DMS153 treated with DMSO at 0.1 percent for 48 hours (cell line): ENCODE measurements at regions not wholly inside any gene's neighbourhood (a gene's known extent, or its start where the extent isn't known, plus 50 kb on each side); places are given as distances from the start of the nearest gene placed in this dataset.

Experiments used
- DNase-seq: peaks from one replicate; lab custom pipeline; 2025; ENCODE audit not compliant: unreplicated experiment; lab: John Stamatoyannopoulos, UW

DNA sequence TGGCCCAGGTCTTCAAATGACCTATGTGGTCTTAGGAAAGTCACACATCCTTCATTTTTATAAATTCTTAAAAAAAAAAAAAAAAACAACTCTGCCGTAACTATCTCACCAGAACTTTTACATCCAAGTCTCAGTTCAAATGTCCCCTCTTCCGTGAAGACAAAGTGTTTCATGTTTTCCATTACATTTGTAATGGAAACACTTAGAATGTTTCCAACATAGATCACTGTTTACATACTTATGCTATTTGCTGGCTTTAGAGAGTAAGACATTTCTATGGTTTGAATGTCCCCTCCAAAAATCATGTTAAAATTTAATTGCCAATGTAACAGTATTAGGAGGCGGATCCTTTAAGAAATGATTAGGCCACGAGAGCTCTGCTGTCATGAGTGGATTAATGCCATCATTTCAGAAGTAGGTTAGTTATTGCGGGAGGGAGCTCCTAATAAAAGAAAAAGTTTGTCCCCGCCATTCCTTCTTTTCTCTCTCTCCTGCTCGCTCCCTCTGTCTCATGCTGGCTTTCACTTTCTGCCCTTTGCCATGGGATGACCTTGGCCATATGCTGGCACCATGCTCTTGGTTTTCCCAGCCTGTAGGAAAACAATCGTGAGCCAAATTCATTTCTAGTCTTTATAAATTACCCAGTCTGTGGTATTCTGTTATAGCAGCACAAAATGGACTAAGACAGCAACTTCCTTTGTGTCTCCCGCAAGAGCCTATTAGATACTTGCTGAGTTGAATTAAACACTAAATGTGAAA is 887.8 kb upstream of the SOX9 start:
- no peak for DNase-seq

DNA sequence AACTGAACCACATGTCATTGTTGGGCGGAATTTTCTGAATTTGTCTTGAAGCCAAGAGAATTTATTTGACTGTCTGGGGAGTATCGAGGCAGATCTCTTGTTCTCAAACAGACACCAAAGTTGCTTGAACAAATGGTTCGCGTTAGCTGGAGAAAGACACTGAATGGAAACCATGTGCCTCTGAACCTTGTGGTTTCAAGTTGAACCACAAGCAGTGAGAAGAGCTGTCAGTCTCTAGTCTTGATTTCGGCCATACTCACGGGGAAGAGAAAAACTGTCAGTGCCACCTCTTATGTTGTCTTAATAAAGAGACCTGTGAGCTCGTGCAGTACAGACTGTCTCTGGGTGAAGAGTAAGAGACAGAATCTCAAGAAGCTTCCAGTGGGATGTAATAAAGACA is 886.5 kb upstream of the SOX9 start:
- DNase-seq: no peak

DNA sequence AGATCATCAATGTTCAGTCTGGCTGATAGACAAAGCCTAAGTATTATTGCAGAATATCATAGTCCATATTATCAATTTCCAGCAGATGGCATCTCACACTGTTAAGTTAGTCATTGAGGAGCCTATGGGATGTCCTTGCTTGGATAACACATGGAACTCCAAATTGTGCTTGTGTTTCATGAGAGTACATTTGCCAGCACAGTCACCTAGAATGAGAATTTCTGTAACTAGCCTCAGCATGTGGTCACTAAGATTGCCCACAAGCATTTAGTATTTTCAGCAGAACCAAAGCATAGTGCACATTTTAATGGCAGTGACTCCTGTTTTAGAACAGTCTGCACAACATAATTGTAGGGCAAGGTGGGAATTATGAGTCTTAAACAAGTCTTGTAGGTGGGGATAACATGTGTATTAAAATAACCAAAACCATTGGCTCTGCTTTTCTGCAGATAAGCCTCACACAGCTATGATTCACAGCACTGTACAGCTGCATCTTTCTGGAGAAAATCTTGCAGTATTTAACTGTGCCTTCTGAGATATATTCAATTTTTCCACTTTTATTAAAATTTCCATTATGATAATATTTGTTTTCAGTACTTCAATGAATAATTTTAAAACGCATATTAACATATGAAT is 882.8 kb upstream of the SOX9 start:
- peak; percentile 6 for DNase-seq

DNA sequence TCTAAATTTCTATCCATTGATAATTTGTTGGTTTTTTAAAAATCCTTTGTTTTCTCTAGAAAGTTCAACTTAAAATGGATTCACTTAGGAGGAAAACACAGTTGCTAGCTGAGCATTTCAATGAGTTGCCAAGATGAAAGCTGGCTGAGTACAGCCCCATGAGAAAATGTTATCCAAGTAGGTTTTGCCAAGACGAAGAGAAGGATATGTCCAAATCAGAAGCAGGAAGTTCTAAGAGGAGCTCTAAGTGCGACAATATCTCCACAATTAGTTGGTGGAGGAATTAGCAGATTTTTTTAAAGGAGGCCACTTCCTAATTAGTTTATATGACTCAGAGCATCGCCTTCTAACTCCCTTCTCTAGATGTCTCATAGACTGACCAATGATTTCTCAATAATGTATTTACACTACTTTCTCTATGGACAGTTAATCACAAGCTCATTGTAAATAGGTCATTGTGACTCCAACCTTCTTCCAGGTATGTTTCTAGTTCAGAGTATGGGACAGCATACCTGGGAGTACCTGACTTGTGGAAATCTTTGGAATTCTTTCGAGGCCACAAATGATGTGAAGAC is 873.3 kb upstream of the SOX9 start:
- DNase-seq: no peak

DNA sequence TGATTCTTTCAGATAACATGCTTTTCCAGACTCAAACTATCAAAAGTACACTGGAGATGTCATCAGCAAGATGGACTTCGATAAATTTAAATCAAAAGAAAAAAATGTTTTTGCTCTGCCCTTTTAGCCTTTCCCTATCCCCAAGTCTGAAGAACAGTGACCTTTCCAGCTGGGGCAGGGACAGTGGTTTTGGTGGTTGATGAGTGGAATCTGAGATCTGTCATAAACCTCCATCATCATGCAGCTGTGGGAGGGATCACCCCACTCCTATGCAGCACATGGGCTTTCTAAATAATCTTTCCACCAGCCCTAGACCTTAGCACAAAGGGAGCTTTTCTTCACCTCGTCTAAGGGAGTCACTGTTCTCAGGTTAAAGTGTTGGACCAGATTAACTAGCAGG is 869.5 kb upstream of the SOX9 start:
- DNase-seq: no peak

DNA sequence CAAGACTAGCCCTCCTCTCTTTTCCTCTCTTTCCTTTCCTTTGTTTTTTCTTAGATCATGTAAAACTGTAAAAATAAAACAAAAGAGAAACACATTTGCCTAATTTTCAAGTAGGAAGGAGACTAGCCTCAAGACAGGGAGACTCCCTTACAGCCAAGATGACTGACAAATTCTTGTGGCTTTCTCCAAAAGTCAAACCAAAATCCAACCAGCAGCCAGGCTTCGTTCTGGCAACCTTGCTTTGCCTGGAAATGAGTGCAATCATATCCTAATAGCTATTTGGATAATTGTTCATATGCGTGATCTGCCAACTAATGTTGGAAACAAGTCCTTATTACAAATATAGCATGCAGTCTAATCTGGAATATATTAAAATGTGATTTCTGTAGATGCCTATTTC is 868.9 kb upstream of the SOX9 start:
- DNase-seq: no peak

DNA sequence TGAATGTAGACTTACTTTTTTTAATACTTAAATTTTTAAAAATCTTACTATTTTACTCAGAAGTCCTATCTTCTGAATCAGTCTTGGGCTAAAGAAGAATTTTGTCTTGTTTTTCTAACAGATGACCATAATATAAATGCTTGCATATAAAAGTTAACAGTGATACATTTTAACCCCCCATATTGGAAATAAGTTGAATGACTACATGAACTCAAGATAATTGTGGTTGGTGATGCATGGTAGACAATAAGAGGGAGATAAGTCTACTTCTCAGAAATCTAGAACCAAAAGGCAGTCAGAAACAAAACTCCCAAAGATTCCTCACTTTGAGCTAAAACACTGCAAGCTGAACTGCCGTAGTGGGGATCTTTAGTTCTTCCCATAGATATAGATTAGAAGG is 868.4 kb upstream of the SOX9 start:
- no peak for DNase-seq

DNA sequence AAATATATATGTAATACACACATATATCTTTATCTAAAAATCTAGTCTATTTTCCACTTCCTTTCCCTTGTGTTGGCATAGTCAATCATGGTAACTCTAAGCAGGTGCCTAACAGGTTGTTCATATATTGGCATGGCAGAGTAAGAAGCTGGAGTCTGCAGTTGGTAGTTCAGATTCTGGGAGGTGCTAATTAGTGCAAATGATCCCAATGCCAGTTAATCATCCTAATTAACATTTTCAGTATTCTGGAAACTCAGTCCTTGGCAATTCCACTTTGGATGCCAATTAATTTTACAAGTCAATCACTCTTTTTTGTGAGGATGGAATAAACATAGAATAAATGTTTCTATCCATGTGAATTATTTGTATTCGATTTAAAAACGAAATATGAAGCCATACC is 863.7 kb upstream of the SOX9 start:
- DNase-seq: no peak

DNA sequence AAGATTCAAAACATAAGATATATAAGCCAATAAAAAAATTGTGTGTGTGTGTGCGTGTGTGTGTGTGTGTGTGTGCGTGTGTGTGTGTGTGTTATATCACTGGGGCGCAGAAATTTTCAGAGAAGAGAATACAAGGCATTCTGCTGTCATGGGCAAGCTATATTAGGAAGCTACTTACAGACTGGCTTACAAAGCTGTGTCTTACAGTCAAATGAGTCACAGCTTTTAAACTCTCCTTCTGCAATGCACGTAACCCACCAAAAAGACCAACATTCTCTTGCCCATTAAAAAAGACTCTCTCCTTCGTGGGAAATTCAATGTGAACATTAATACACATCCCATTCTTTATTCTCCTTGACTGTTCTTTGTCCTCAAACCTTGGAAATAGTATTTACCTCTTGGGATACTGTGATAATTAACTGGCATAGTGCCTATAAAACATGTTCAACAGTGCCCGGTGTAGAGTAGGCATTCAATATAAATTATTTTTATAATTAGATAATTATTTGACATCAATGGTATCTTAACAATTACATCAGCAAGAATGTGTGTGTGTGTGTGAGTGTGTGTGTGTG is 860.4 kb upstream of the SOX9 start:
- DNase-seq: no peak

DNA sequence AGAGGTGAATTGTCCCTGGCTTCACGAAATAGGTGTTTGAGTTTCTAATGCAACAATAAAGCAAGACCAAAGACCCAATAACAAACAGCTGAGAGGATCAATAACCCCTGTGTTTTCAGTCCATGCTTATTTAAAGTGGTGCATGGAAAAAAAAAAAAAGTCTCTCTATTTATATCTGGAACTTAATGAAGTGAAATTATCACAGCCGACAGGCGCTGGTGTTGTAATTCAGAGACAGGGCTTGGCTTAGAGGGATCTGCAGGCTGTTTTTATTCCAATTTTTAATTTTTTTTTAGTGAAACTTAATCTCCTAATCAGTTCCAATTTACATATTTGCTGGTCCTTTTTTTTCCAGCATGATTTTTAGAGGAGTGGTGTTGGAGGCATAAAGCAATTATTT is 858.2 kb upstream of the SOX9 start:
- no peak for DNase-seq

DNA sequence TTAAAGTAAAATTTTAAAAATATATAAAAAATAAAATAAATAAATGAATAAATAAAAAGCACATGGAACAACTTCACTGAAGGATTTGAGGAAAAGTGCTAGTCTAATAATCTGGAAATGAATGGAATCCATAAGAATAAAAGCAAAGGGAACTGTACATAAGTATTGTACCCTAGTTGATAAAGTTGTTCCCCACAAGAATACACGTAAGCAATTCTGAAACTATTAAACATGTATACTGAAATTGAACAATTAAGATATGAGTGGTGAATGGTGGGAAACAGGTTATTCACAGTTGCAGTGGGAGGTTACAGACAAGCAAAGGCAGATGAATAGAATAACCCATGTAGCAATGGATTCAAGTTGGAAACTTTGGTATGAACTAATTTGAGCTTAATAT is 853.2 kb upstream of the SOX9 start:
- no peak for DNase-seq

DNA sequence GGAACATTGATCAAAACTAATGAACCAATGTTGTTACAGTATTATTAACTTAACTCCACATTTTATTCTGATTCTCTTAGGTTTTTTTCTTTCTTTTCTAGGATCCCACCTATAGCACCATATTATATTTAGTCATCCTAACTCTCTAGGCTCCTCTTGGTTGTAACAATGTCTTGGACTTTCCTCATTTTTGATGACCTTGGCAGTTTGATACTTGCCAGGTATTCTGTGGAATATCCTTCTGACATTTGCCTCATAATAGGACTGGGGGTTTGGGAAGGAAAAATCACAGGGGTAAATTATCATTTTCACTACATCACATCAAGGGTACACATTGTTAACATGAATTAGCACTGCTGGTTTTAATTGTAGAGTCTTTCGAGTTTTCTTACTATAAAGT is 851.6 kb upstream of the SOX9 start:
- no peak for DNase-seq

DNA sequence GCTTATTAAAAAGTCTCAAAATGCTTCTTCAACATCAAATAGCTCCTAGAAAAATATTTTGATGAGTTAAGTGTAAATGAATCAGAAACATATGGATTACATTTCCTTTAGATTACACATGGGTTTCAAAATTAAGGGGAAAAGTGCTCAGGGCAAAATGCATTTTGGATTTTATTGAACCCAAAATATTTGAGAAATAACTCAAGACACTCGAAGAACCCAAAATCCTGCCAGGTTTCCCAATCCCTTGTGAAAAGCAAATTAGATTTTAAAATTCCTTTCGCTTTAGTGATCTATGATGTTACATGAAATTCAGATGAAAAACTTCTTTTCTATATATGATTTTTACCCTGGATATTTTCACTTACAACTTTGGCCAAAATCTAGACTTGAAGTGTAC is 847.4 kb upstream of the SOX9 start:
- DNase-seq: no peak

DNA sequence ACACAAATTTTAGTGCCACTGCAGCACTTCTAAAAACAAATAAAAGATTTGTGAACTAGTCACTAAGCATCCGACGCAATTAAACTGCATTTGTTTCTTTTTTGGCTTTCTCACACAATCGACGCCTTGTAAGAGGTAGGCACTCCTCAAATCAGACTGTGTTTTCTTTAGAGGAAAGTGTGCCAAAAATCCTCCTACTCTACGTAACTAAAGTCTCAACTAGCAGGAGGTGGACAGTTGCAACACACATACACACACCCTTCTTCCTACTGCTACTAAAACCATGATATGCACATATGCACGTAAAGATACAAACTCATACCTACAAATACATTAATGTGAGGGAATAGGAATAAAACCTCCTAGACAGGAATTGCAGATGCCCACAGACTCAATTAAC is 844.7 kb upstream of the SOX9 start:
- DNase-seq: no peak

DNA sequence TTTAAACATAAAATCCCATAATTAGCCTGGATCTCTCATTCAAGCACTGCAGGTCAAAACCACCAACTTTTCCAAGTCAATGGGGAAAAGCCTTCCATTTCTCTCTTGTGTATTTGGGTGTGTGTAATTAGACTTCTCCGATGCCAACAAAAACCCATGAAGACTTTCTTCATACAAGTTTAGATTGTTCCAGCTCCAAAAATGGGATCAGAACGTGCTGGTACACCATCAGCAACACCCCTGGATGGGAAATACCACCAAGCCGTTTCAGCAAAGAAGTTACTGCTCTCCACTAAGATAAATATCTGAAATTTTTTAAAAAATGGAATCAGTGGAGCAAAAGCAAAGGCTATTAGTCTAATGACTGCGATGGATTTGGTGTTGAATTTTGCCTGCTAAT is 837.3 kb upstream of the SOX9 start:
- DNase-seq: no peak

DNA sequence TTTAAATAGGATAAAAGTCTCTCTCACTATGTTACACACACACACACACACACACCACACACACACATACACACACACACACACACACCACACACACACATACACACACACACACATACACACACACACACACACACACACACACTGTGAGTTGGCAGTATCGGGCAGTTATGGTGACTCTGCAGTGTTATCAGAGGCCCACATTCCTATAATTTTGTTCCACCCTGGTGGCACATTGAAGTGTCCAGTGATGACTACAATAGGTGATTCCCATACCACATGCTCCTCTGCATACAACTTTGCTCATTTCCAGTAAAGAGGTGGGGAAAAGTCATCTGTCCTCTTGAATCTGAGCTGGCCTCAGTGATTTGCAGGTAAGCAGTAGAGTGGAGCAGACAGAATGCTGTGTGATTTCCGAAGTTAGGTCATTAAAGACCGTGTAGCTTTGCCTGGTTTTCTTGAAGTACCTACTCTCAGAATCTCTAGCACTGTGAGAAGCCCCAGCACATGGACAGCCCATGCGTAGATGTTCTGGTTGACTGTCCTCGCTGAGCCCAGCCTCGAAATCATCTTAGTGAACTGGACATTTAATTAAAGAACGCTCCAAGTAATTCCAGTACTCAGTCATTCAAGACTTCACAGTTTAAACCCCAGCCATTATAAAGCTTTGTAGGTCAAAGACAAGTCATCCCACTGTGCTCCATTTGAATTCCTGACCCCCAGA is 836.6 kb upstream of the SOX9 start:
- DNase-seq: no peak

DNA sequence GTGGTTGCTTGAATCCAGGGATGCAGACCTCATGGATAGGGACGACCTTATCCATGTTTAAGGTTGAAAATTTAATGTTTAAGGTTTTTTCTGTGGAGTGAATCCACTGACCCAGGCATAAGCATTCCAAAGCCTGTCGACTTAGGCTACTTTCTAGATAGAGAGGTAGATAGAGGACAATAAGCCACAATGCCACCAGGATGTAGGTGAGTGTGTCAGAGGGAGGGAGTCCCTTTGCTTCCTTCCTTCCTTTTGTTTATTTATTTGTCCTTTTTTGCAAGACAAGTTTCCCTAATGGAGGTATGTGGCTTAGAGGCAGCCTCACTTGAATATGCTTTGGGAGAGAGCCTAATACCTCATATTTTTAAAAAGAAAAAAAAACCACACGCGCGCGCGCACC is 834.2 kb upstream of the SOX9 start:
- DNase-seq: no peak

DNA sequence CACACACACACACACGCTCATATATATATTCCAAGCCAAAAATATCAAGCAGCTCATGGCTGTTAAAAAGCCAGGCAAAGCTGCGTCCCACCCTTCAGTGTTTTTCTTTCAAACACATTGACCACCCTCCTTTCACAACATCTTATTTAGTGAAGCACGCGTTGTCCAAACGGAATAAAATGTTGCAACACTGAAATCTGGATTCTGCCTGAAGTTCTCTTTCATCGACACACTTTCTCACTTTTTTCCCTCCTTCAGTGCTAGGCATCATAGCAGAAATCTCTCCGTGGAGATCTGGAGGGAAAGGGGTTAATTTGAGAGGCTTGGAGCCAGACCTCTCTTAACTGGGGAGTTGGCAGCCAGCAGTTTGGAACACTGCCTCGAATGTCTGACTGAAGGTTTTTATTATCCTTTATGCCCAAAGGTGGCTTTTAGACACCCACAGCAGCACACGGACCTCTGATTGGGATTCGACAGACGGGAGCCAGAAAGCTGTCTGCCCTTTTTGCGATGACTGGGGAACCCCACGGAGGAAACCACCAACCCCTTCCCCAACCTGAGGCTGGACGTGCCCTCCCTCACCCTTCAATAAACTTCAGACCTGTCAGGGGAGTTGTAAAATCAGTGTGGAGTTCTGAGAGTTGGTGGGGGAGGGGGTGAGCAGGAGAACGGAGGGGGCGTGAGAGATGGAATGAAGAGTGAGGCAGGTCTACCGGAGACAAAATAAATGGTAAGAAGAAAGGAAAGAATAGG is 833.6 kb upstream of the SOX9 start:
- DNase-seq: no peak

DNA sequence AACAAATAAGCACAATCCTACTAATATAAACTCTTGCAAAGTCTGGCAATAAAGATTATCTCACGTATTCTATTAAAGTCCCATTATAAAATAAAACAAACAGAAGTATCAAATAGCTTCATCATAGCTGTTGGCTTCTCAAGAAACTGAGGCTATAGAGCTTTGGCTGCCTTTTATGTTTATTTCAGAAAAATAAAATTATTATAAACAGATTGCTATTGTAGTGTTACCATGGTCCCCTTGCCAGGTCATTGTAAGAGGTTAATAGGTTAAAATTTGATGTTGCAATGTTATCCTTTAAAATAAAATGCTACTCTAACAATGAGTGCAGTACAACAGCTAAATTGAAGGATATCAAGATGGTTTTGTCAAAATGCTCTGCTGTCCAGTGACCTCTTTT is 828.8 kb upstream of the SOX9 start:
- DNase-seq: no peak

DNA sequence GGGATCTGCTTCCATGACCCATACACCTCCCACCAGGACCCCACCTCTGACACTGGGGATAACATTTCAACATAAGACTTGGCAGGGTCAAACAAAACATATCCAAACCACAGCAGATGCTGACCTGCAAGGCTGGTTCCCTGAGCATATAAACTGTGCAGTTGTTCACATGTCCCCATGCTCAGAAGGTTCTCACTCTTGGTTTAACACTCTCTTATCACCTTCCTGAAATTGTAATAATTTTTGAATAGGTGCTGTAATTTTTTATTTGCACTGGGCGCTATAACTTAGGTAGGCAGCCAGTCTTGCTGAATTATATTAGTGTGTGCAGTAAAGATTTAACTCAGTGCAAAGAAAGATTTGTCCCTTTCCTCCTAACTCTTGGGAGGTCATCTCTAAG is 824.8 kb upstream of the SOX9 start:
- DNase-seq: no peak

DNA sequence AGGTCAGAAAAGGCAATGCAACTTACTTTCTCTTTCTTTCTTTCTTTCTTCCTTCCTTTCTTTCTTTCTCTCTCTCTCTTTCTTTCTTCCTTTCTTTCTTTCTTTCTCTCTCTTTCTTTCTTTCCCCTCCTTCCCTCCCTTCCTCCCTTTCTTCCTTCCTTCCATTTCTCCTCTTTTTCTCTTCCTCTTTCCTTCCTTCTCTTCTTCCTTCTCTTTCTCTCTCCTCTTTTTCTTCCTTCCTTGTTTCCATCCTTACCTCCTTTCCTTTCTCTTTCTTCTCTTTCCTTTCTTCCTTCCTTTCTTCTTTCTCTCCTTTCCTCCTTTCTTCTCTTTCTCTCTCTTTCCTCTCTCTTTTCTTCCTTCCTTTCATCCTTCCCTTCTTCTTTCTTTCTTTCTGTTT is 819.8 kb upstream of the SOX9 start:
- no peak for DNase-seq
